SU-DHL-6 (cell line): ENCODE measurements at regions not wholly inside any gene's neighbourhood (a gene's known extent, or its start where the extent isn't known, plus 50 kb on each side); places are given as distances from the start of the nearest gene placed in this dataset.

Source experiments
- H2AFZ ChIP-seq: fragments of 200-600 bp; sonication (generic); 2 replicates; pipeline ENCODE4 v1.6.1; 2014; ENCODE audit warnings: low read depth, mild to moderate bottlenecking, moderate library complexity, mixed read lengths, antibody characterized with exemption, low read length; ENCODE audit not compliant: severe bottlenecking
- H3F3A ChIP-seq: fragments of 200-600 bp; shearing (Covaris generic); 2 replicates; pipeline ENCODE4 v1.6.0; 2016; ENCODE audit warnings: antibody characterized with exemption, mild to moderate bottlenecking; ENCODE audit not compliant: insufficient read depth
- H3K27ac ChIP-seq: fragments of 200-600 bp; sonication (generic); 2 replicates; pipeline ENCODE4 v1.5.1; 2016; ENCODE audit warnings: low read depth, mild to moderate bottlenecking, low read length, moderate library complexity, mixed read lengths
- H3K27me3 ChIP-seq: fragments of 200-600 bp; sonication (generic), shearing (Covaris generic); 2 replicates; pipeline ENCODE4 v1.6.0; 2014; ENCODE audit warnings: mild to moderate bottlenecking, low read length
- H3K36me3 ChIP-seq: fragments of 200-600 bp; sonication (generic); 2 replicates; pipeline ENCODE4 v1.6.1; 2014; ENCODE audit warnings: mild to moderate bottlenecking, low read length, mixed read lengths
- H3K4me2 ChIP-seq: fragments of 300-600, 200-600 bp; shearing (Covaris generic), sonication (generic); 2 replicates; pipeline ENCODE4 v1.6.0; 2014; ENCODE audit warnings: low read length, low read depth, mild to moderate bottlenecking; ENCODE audit not compliant: poor library complexity, severe bottlenecking
- H3K4me3 ChIP-seq: fragments of 200-600 bp; sonication (generic); 2 replicates; pipeline ENCODE4 v1.5.1; 2014; ENCODE audit warnings: antibody characterized with exemption, low read length, mild to moderate bottlenecking, mixed read lengths; ENCODE audit not compliant: insufficient read depth, poor library complexity, severe bottlenecking
- H3K79me2 ChIP-seq: fragments of 200-600 bp; sonication (generic); 2 replicates; pipeline ENCODE4 v1.6.1; 2014; ENCODE audit warnings: mild to moderate bottlenecking, low read length, moderate library complexity; ENCODE audit not compliant: insufficient read depth
- H3K9ac ChIP-seq: fragments of 200-600 bp; sonication (generic); 2 replicates; pipeline ENCODE4 v1.7.0; 2014; ENCODE audit warnings: mild to moderate bottlenecking, low read length
- H3K9me2 ChIP-seq: fragments of 200-600 bp; sonication (generic); replicated peaks from 2 replicates; pipeline ENCODE4 v1.6.1; 2014; ENCODE audit warnings: low read length; ENCODE audit not compliant: insufficient read depth
- H3K9me3 ChIP-seq: fragments of 200-600 bp; sonication (generic); 2 replicates; pipeline ENCODE4 v1.6.1; 2014; ENCODE audit warnings: low read length, mixed read lengths; ENCODE audit not compliant: insufficient read depth
- H4K20me1 ChIP-seq: fragments of 200-600 bp; sonication (generic); 2 replicates; pipeline ENCODE4 v1.6.1; 2014; ENCODE audit warnings: low read depth, mild to moderate bottlenecking, antibody characterized with exemption, low read length, moderate library complexity, mixed read lengths
- EZH2phosphoT487 ChIP-seq: fragments of 200-600 bp; sonication (generic), shearing (Covaris generic); conservative IDR thresholded peaks from 2 replicates; pipeline ENCODE4 v1.6.1; 2018; ENCODE audit warnings: mild to moderate bottlenecking, antibody characterized with exemption, low read length, moderate library complexity, mixed read lengths
- TF ChIP-seq, protein P1 (sequence below): fragments of 200-600 bp; sonication (generic); IDR thresholded peaks from one replicate; pipeline ENCODE4 v1.5.1; 2017; ENCODE audit warnings: antibody characterized with exemption, mild to moderate bottlenecking, low read length, moderate library complexity; ENCODE audit not compliant: insufficient read depth, poor library complexity, severe bottlenecking

DNA sequence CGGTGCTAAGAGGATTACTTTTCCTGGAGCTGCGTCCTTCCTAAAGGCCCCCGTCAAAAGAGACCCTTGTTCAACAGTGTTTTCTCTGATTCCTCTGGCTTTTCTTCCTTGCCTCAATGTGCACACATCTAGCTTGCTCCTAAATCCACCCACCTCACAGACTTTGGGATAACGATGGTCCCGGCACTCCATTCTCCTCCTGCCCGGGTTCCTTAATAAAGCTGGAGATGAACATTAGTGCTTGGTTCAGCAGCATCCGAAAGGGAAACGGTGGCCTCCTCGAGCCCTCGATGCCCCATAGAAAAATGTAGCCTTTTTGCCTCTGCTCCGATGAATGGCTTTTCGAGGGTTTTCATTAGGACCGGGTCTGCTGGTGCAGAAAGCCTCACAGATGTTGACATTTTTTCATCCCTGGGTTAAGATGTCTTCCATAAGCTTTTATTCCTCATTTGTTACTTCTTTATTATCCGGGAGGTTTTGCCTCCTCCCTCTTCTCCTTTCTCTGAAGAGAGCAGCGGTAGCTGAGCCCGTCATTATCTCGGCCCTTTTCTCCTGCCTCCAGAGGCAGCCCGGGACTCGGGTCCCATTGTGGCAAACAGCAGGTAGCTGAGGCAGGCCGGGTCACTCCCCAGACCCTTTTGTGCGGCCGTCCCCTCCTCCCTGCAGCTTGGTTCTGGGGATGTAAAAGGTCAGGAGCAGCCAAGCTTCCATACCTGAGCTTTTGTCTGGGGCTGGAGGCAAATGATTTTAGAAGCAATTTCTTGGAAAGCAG is 64.6 kb downstream of the CPN2 start:
- Histone ChIP-seq H3K9me3 (no peaks in the 10 kb centered on the region), H3K36me3 (no peaks in the 10 kb centered on the region), H3K4me2 (no peak overlapping the region), H3K27ac (no peak overlapping the region), H3K9me2 (no peaks in the 10 kb centered on the region), H4K20me1 (no peaks in the 10 kb centered on the region), H3K79me2 (no peaks in the 10 kb centered on the region), H3K9ac (no peak overlapping the region), H3F3A (no peaks in the 10 kb centered on the region), H2AFZ (no peak overlapping the region), H3K27me3 (no peaks in the 10 kb centered on the region), H3K4me3 (no peak overlapping the region)
- TF ChIP-seq EZH2phosphoT487 = no peak
- TF ChIP-seq, protein P1, sequence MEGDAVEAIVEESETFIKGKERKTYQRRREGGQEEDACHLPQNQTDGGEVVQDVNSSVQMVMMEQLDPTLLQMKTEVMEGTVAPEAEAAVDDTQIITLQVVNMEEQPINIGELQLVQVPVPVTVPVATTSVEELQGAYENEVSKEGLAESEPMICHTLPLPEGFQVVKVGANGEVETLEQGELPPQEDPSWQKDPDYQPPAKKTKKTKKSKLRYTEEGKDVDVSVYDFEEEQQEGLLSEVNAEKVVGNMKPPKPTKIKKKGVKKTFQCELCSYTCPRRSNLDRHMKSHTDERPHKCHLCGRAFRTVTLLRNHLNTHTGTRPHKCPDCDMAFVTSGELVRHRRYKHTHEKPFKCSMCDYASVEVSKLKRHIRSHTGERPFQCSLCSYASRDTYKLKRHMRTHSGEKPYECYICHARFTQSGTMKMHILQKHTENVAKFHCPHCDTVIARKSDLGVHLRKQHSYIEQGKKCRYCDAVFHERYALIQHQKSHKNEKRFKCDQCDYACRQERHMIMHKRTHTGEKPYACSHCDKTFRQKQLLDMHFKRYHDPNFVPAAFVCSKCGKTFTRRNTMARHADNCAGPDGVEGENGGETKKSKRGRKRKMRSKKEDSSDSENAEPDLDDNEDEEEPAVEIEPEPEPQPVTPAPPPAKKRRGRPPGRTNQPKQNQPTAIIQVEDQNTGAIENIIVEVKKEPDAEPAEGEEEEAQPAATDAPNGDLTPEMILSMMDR = no peak

DNA sequence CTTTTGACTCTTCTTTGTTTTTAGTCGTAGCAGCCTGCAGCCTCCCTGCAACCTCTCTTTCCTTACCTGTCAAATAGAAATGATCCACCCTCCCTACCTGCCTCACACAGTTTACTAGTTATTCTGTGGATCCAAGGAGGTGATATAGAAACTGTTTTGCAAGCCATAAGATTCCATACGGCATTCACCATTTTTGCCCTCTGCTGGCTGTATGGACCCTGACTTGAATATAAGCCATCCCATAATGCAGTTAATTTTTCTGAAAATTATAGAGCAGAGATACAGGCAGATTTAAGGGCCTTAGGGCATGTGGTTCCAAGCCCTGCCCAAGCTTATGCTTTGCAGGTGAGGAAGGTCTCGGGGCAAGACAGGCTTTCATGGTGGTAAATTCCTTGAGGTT is 63.8 kb downstream of the CPN2 start:
- no peak overlapping the region for H3K4me3 ChIP-seq
- no peaks in the 10 kb centered on the region for H3K36me3 ChIP-seq
- no peaks in the 10 kb centered on the region for H3F3A ChIP-seq
- H3K9me2 ChIP-seq = no peaks in the 10 kb centered on the region
- no peak overlapping the region for H2AFZ ChIP-seq
- no peak overlapping the region for H3K9ac ChIP-seq
- H3K27ac ChIP-seq = no peak overlapping the region
- H4K20me1 ChIP-seq = no peaks in the 10 kb centered on the region
- no peaks in the 10 kb centered on the region for H3K79me2 ChIP-seq
- no peaks in the 10 kb centered on the region for H3K9me3 ChIP-seq
- no peak overlapping the region for H3K4me2 ChIP-seq
- no peaks in the 10 kb centered on the region for H3K27me3 ChIP-seq
- no peak for TF ChIP-seq EZH2phosphoT487
- TF ChIP-seq, protein P1 = no peak

DNA sequence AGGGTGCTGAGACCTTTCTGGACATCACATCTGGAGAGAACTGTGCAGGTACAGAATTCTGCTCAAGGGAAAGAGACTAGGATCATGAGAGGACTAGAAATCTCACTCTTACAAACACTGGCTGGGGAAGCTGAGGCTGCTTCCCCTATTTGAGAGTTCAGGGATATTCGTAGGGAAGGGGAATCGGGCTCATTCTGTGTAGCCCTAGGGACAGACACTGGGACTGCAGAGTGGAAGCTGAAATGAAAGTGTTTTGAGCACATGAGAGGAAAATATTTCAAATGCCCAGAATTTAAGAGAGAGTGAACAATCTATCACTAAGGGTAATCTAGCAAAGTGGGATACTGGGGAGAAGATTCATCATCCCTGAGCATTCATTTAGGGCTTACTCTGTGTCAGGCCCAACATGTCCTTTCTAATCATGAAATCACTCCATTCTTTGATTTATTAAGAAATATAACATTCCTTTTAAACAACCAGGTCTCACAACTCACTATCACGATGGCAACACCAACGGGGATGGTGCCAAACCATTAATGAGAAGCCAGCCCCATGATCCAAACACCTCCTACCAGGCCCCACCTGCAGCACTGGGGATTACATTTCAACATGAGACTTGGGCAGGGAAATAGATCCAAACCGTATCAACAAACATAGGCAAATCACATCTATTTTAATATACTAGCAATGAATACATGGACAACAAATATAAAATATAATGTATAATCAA is 63.0 kb downstream of the CPN2 start:
- no peaks in the 10 kb centered on the region for H3K9me2 ChIP-seq
- no peak overlapping the region for H2AFZ ChIP-seq
- H3K4me3 ChIP-seq = no peak overlapping the region
- no peak overlapping the region for H3K9ac ChIP-seq
- H3K27ac ChIP-seq = no peak overlapping the region
- no peaks in the 10 kb centered on the region for H3F3A ChIP-seq
- no peak overlapping the region for H3K4me2 ChIP-seq
- H3K36me3 ChIP-seq = no peaks in the 10 kb centered on the region
- no peak for TF ChIP-seq EZH2phosphoT487
- TF ChIP-seq, protein P1 = no peak
- H3K79me2 ChIP-seq = no peaks in the 10 kb centered on the region
- H3K9me3 ChIP-seq = no peaks in the 10 kb centered on the region
- H3K27me3 ChIP-seq = no peaks in the 10 kb centered on the region
- no peaks in the 10 kb centered on the region for H4K20me1 ChIP-seq
